ENCODE measurements at regions not wholly inside any gene's neighbourhood (a gene's known extent, or its start where the extent isn't known, plus 50 kb on each side); places are given as distances from the start of the nearest gene placed in this dataset.

DNA sequence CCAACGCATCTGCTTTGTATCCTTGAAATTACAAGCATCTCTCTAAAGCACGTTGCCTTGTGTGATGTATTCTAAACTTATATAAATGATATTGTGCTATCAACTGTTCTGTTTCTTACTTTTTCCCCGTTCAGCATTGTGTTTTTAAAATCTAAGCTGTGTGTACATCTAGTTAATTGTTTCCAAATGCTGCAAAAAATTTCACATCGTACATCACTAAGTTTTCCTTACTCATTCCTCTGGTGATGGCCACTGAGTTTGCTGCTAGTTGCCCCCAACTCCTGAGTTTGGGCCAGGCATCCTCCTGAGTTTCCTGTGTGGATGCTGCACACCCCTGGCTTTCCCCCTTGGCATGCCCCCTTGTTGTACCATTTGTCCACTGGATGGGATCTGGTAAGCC, 139.7 kb downstream of the MYCN start:
- DNase-seq: no peak
- CTCF ChIA-PET: interaction anchor here (1.3 to 1.9 kb wide), 3 partner anchors 10 to 46 kb away, joined by 4 to 5 read pairs (median 4); no protein-coding TSS in a partner anchor
- no peak overlapping the region for H3K4me3 ChIP-seq (ENCODE audit: low read depth in 2 of 2, low read length in 1 of 2)
- no peaks in the 10 kb centered on the region for H3K27me3 ChIP-seq (ENCODE audit: insufficient read depth)
- H3K9ac ChIP-seq: no peak overlapping the region
- H3K4me2 ChIP-seq: no peak overlapping the region
- no peaks in the 10 kb centered on the region for H4K20me1 ChIP-seq (ENCODE audit: insufficient read depth)
- 31% methylated on average over 4 of the region's 4 CpGs for WGBS (ENCODE audit: low lambda C conversion rate)
- POLR2A ChIA-PET: no interaction called here
- H3K9me2 ChIP-seq: no peaks in the 10 kb centered on the region
- H3K4me1 ChIP-seq (ENCODE audit: control insufficient read depth in 1 of 2, insufficient read depth in 2 of 2, low read depth in 1 of 2, low read length in 1 of 2): peaks cover 0 to 9% of the 10 kb centered on the region in 2 experiments; a peak in 1 of 4 replicates
- TF ChIP-seq JUND (IDR thresholded peaks at IDR 0.05): no peak
- TF ChIP-seq TAF1 (IDR thresholded peaks at IDR 0.05; ENCODE audit: borderline replicate concordance, low read depth, low read length): no peak
- TF ChIP-seq RAD21 (IDR thresholded peaks at IDR 0.05; ENCODE audit: low read length): no peak
- no peak for TF ChIP-seq FOXM1 (IDR thresholded peaks at IDR 0.05; ENCODE audit: low read depth)
- TF ChIP-seq TCF12 (IDR thresholded peaks at IDR 0.05): no peak
- TF ChIP-seq FOSL2 (IDR thresholded peaks at IDR 0.05; ENCODE audit: borderline replicate concordance, low read depth): no peak
- H3K27ac ChIP-seq (ENCODE audit: low read depth in 2 of 2, low read length in 1 of 2): no peak overlapping the region
- H3F3A ChIP-seq (replicated peaks; ENCODE audit: insufficient read depth): no peaks in the 10 kb centered on the region
- H3K79me2 ChIP-seq (ENCODE audit: insufficient read depth): no peaks in the 10 kb centered on the region
- H3K9me3 ChIP-seq: no peaks in the 10 kb centered on the region
- H2AFZ ChIP-seq (ENCODE audit: low read depth): no peak overlapping the region
- no peaks in the 10 kb centered on the region for H3K36me3 ChIP-seq (replicated peaks in 1 of 2; ENCODE audit: control insufficient read depth in 1 of 2, insufficient read depth in 2 of 2, low read length in 1 of 2)

DNA sequence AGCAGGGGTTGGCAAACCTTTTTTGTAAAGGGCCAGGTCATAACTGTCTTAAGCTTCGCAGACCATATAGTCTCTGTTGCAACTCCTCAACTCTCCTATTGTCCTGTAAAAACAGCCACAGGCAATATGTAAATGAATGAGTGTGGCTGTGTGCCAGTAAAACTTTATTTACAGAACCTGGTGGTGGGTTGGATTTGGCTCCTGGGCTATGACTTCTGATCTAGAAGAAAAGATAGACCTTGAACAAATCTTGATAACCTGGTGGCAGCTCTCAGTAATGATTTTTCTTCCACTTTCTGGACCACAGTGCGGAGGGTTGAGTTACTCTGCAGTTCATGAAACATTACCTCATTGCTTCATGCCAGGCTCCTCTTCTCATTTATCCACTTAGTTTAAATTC, 139.3 kb downstream of the MYCN start:
- no peaks in the 10 kb centered on the region for H3K9me2 ChIP-seq
- no peaks in the 10 kb centered on the region for H3F3A ChIP-seq (replicated peaks; ENCODE audit: insufficient read depth)
- no peaks in the 10 kb centered on the region for H3K79me2 ChIP-seq (ENCODE audit: insufficient read depth)
- WGBS (ENCODE audit: low lambda C conversion rate): 23% methylated on average over 2 of the region's 2 CpGs
- H3K27ac ChIP-seq (ENCODE audit: low read depth in 2 of 2, low read length in 1 of 2): no peak overlapping the region
- no peaks in the 10 kb centered on the region for H4K20me1 ChIP-seq (ENCODE audit: insufficient read depth)
- no peak overlapping the region for H3K4me2 ChIP-seq
- no peak for DNase-seq
- H3K9me3 ChIP-seq: no peaks in the 10 kb centered on the region
- H3K9ac ChIP-seq: no peak overlapping the region
- no peak overlapping the region for H3K4me3 ChIP-seq (ENCODE audit: low read depth in 2 of 2, low read length in 1 of 2)
- TF ChIP-seq MXI1 (IDR thresholded peaks at IDR 0.05; ENCODE audit: low read depth, low read length): no peak
- H3K36me3 ChIP-seq (replicated peaks in 1 of 2; ENCODE audit: control insufficient read depth in 1 of 2, insufficient read depth in 2 of 2, low read length in 1 of 2): no peaks in the 10 kb centered on the region
- ChIA-PET POLR2A (no interaction called here), CTCF (interaction anchor here (1.3 to 1.9 kb wide), 3 partner anchors 10 to 46 kb away, joined by 4 to 5 read pairs (median 4); no protein-coding TSS in a partner anchor)
- H3K4me1 ChIP-seq (ENCODE audit: control insufficient read depth in 1 of 2, insufficient read depth in 2 of 2, low read depth in 1 of 2, low read length in 1 of 2): peaks cover 0 to 9% of the 10 kb centered on the region in 2 experiments; a peak in 1 of 4 replicates
- no peaks in the 10 kb centered on the region for H3K27me3 ChIP-seq (ENCODE audit: insufficient read depth)
- H2AFZ ChIP-seq (ENCODE audit: low read depth): no peak overlapping the region

DNA sequence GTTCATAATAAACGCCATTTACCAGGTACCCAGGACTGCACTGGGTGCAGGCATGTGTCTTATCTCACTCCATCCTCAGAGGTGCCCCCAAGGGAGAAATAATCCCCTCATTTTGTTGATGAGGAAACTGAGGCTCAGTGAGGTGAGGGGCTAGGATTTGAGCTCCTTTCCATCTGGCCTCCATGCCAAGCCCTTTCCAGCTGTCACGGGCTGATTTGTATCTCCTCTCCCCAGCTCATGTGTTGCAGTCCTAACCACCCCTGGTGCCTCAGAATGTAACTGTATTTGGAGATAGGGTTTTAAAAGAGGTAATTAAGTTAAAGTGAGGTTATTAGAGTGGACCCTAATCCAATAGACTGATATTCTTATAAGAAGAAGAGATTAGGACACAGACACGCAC, 137.3 kb downstream of the MYCN start:
- Histone ChIP-seq H3K4me2 (no peak overlapping the region), H3K4me3 (ENCODE audit: low read depth in 2 of 2, low read length in 1 of 2) (no peak overlapping the region), H3K4me1 (ENCODE audit: control insufficient read depth in 1 of 2, insufficient read depth in 2 of 2, low read depth in 1 of 2, low read length in 1 of 2) (peaks cover 0 to 9% of the 10 kb centered on the region in 2 experiments; a peak in 1 of 4 replicates), H3K9me2 (no peaks in the 10 kb centered on the region), H3F3A (replicated peaks; ENCODE audit: insufficient read depth) (no peaks in the 10 kb centered on the region), H3K36me3 (replicated peaks in 1 of 2; ENCODE audit: control insufficient read depth in 1 of 2, insufficient read depth in 2 of 2, low read length in 1 of 2) (no peaks in the 10 kb centered on the region), H4K20me1 (ENCODE audit: insufficient read depth) (no peaks in the 10 kb centered on the region), H3K27me3 (ENCODE audit: insufficient read depth) (no peaks in the 10 kb centered on the region), H3K9ac (no peak overlapping the region), H2AFZ (ENCODE audit: low read depth) (no peak overlapping the region), H3K79me2 (ENCODE audit: insufficient read depth) (no peaks in the 10 kb centered on the region), H3K9me3 (no peaks in the 10 kb centered on the region), H3K27ac (ENCODE audit: low read depth in 2 of 2, low read length in 1 of 2) (no peak overlapping the region)
- TF ChIP-seq EZH2phosphoT487 (IDR thresholded peaks at IDR 0.05; ENCODE audit: borderline replicate concordance, low read depth) (no peak), SMC3 (IDR thresholded peaks at IDR 0.05; ENCODE audit: low read depth, low read length) (no peak), RXRA (IDR thresholded peaks at IDR 0.05; ENCODE audit: borderline replicate concordance, low read depth) (no peak), USF2 (IDR thresholded peaks at IDR 0.05; ENCODE audit: borderline replicate concordance, low read depth, low read length) (no peak), IRF3 (IDR thresholded peaks at IDR 0.05; ENCODE audit: low read depth, low read length) (no peak), JUND (IDR thresholded peaks at IDR 0.05) (no peak), EP300 (IDR thresholded peaks at IDR 0.05; ENCODE audit: borderline replicate concordance in 1 of 2, low read depth in 1 of 2, low read length in 1 of 2) (no peak; a peak in 1 of 4 replicates), RAD21 (IDR thresholded peaks at IDR 0.05; ENCODE audit: low read length) (no peak), FOXJ3 (CRISPR knock-in tag; IDR thresholded peaks at IDR 0.05) (no peak), MXI1 (IDR thresholded peaks at IDR 0.05; ENCODE audit: low read depth, low read length) (no peak)
- ChIA-PET POLR2A (interaction anchor here (1.2 kb wide), 1 partner anchor 235 kb away, joined by 3 read pairs; no protein-coding TSS in a partner anchor), CTCF (interaction anchor here (0.9 to 1.4 kb wide), 3 partner anchors 45 to 431 kb away, joined by 3 to 4 read pairs (median 3); no protein-coding TSS in a partner anchor)
- 13% methylated on average over 3 of the region's 3 CpGs for WGBS (ENCODE audit: low lambda C conversion rate)
- DNase-seq: no peak
